Gastrocnemius medialis (tissue), 4 donors: ENCODE measurements at regions not wholly inside any gene's neighbourhood (a gene's known extent, or its start where the extent isn't known, plus 50 kb on each side); places are given as distances from the start of the nearest gene placed in this dataset.

Experiments used
- ATAC-seq, 2 donors: fragments of 150-250 bp; one replicate each; pipeline ENCODE4 v1.9.1; 2016
- DNase-seq, 2 donors: peaks; one replicate each; pipeline ENCODE4 v3.0.0-alpha.2; 2019
- H3K27ac ChIP-seq, 4 donors: fragments of 200-600 bp; sonication (generic); 1 replicate in 1 of 4; 2 replicates in 3 of 4; pipeline ENCODE4 v1.5.1; 2016 to 2018; ENCODE audit warnings: mild to moderate bottlenecking in 2 of 4, moderate library complexity in 1 of 4
- H3K27me3 ChIP-seq, 3 donors: fragments of 200-600 bp; sonication (generic) in 2 of 3; 1 replicate in 1 of 3; 2 replicates in 2 of 3; pipeline versions ENCODE4 v1.5.1 to v1.6.0; 2016 to 2019; ENCODE audit warnings: mild to moderate bottlenecking in 1 of 3, moderate library complexity in 1 of 3
- H3K36me3 ChIP-seq, 2 donors: fragments of 200-600 bp; sonication (generic) in 1 of 2; one replicate each; pipeline ENCODE4 v1.5.1; 2017 to 2018
- H3K4me1 ChIP-seq, 2 donors: fragments of 200-600 bp; sonication (generic) in 1 of 2; one replicate each; pipeline ENCODE4 v1.5.1; 2016 to 2017; ENCODE audit warnings: mild to moderate bottlenecking in 2 of 2
- H3K4me3 ChIP-seq, 4 donors: fragments of 200-600 bp; sonication (generic) in 3 of 4; 1 replicate in 1 of 4; 2 replicates in 3 of 4; pipeline ENCODE4 v1.5.1; 2016 to 2019; ENCODE audit warnings: mild to moderate bottlenecking in 2 of 4
- H3K9me3 ChIP-seq, 3 donors: fragments of 200-600 bp; sonication (generic) in 2 of 3; 1 replicate in 1 of 3; 2 replicates in 2 of 3; pipeline ENCODE4 v1.5.1; 2016 to 2019
- CTCF ChIP-seq, 5 experiments: fragments of 450-650 bp in 3 of 5; fragments of 200-600 bp in 2 of 5; sonication (generic) in 2 of 5; IDR thresholded peaks in 4 of 5; conservative IDR thresholded peaks in 1 of 5; 1 replicate in 4 of 5; 2 replicates in 1 of 5; pipeline ENCODE4 v1.5.1; 2016 to 2019; ENCODE audit warnings: antibody characterized with exemption in 5 of 5, mild to moderate bottlenecking in 3 of 5, moderate library complexity in 3 of 5
- POLR2A ChIP-seq, 2 donors: fragments of 450-650 bp; IDR thresholded peaks; one replicate each; pipeline ENCODE4 v1.6.1; 2017; ENCODE audit warnings: antibody characterized with exemption in 2 of 2, mild to moderate bottlenecking in 2 of 2, moderate library complexity in 2 of 2
- in situ Hi-C, 4 donors: fragments of 200-750 bp; cut with MboI; loops; one replicate each; pipeline versions ENCODE4 v1.15.0 to v1.8.0; 2017; ENCODE audit warnings: low sequenced_read_pairs in 4 of 4
- intact Hi-C: fragments of 100-400 bp; cut with DNase I; formaldehyde crosslinking; loops from one replicate; pipeline ENCODE4 v1.15.1; 2023; ENCODE audit warnings: low total_unique reads

DNA sequence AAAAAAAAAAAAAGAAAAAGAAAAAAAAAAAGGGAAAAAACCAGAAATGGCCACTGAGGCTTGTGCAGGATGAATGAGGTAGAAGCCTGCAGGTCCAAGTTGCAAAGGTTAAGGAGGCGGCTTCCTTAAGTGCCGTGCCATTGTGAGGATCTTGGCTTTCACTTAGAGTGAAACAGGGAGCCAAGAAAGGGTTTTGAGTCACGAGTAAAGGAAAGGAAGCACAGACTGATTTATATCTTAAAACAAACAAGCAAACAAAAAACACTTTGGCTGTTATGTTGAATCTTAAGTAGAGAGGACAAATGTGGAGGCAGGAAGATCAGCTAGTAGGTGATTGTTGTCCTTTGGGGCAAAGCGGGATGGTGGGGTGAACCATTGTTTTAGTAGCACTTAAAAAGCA is 749.7 kb upstream of the SOX11 start:
- in situ Hi-C loops (no loop called here), intact Hi-C loops (no loop called here)
- Histone ChIP-seq H3K4me3 (no peak overlapping the region), H3K27me3 (no peaks in the 10 kb centered on the region), H3K9me3 (no peaks in the 10 kb centered on the region), H3K36me3 (no peaks in the 10 kb centered on the region), H3K27ac (no peak overlapping the region), H3K4me1 (no peaks in the 10 kb centered on the region)
- DNase-seq = no peak
- no peak for ATAC-seq
- TF ChIP-seq CTCF (IDR thresholded peaks at IDR 0.05 in 4 of 5, conservative IDR thresholded peaks at IDR 0.05 in 1 of 5) (no peak), POLR2A (IDR thresholded peaks at IDR 0.05) (no peak)

DNA sequence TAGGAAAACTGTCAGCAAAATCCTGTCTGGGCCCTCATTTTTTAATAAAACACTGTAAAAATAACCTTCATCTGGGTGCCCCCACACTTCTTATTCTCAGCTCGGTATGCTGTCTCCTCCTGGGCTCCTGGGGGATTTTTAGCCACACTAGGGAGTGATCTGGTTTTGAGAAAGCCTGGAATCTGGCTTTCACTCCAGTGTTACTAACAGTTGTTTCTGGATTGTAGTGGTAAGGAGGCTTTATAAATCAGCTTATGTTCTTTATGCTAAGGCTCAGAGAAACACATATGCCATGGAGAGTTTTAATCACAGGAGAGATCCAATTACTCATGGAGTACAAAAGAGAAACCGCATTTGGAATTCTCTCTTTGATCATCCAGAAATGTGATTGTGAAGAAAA is 744.3 kb upstream of the SOX11 start:
- TF ChIP-seq CTCF (IDR thresholded peaks at IDR 0.05 in 4 of 5, conservative IDR thresholded peaks at IDR 0.05 in 1 of 5) (no peak), POLR2A (IDR thresholded peaks at IDR 0.05) (no peak)
- Histone ChIP-seq H3K36me3 (no peaks in the 10 kb centered on the region), H3K27ac (no peak overlapping the region), H3K4me1 (no peaks in the 10 kb centered on the region), H3K4me3 (no peak overlapping the region), H3K27me3 (no peaks in the 10 kb centered on the region), H3K9me3 (no peaks in the 10 kb centered on the region)
- in situ Hi-C loops (no loop called here), intact Hi-C loops (no loop called here)
- ATAC-seq = no peak
- DNase-seq = no peak

DNA sequence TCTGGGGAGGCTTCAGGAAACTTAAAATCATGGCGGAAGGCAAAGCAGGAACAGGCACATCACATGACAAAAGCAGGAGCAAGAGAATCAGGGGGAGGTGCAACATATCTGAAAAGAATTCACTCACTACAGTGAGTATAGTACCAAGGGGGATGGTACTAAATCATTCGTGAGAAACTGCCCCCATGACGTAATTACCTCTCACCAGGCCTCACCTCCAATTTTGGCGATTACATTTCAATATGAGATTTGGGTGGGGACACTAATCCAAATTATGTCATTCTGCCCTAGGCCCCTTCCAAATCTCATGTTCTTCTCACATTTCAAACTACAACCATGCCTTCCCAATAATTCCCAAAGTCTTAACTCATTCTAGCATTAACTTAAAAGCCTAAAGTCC is 740.8 kb upstream of the SOX11 start:
- Histone ChIP-seq H3K9me3 (no peaks in the 10 kb centered on the region), H3K4me3 (no peak overlapping the region), H3K27me3 (no peaks in the 10 kb centered on the region), H3K36me3 (no peaks in the 10 kb centered on the region), H3K4me1 (no peaks in the 10 kb centered on the region), H3K27ac (no peak overlapping the region)
- no peak for DNase-seq
- no peak for TF ChIP-seq POLR2A (IDR thresholded peaks at IDR 0.05)
- TF ChIP-seq CTCF (IDR thresholded peaks at IDR 0.05 in 4 of 5, conservative IDR thresholded peaks at IDR 0.05 in 1 of 5) = no peak
- intact Hi-C loops = no loop called here
- no peak for ATAC-seq
- in situ Hi-C loops = no loop called here

- TF ChIP-seq POLR2A (IDR thresholded peaks at IDR 0.05) (no peak), CTCF (IDR thresholded peaks at IDR 0.05 in 4 of 5, conservative IDR thresholded peaks at IDR 0.05 in 1 of 5) (no peak)
- ATAC-seq = no peak
- no peak overlapping the region for H3K4me3 ChIP-seq
- intact Hi-C loops = no loop called here
- in situ Hi-C loops = no loop called here
- H3K36me3 ChIP-seq = no peaks in the 10 kb centered on the region
- no peaks in the 10 kb centered on the region for H3K9me3 ChIP-seq
- DNase-seq = no peak
- H3K4me1 ChIP-seq = no peaks in the 10 kb centered on the region
- no peaks in the 10 kb centered on the region for H3K27me3 ChIP-seq
- H3K27ac ChIP-seq = no peak overlapping the region
These were observed 733.0 kb upstream of the SOX11 start for GRCh38 chr2:4959219-4959618.

DNA sequence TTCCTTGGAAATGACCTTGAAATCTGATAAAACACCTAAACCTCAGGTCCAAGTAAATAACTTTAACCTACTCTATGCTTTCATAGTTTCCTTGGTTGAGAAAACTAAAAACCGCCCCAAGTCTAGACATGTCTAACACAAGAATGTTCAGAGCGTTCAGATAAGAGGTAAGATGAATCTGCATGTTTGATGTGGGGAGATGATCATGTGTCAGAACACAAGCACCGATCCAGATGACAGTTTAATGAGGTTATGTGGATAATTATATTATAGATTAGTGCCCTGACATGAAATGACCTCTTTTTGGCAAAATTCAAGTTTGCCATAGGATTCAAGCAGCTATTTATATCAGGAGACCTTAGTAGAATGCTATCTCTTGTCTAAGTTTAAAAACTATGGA is 729.8 kb upstream of the SOX11 start:
- H3K27ac ChIP-seq = no peak overlapping the region
- H3K36me3 ChIP-seq = no peaks in the 10 kb centered on the region
- intact Hi-C loops = no loop called here
- H3K4me3 ChIP-seq = no peak overlapping the region
- no peaks in the 10 kb centered on the region for H3K27me3 ChIP-seq
- H3K4me1 ChIP-seq = no peaks in the 10 kb centered on the region
- TF ChIP-seq CTCF (IDR thresholded peaks at IDR 0.05 in 4 of 5, conservative IDR thresholded peaks at IDR 0.05 in 1 of 5) (no peak), POLR2A (IDR thresholded peaks at IDR 0.05) (no peak)
- no peaks in the 10 kb centered on the region for H3K9me3 ChIP-seq
- in situ Hi-C loops = no loop called here
- no peak for ATAC-seq
- DNase-seq = no peak
